ENCODE measurements at regions not wholly inside any gene's neighbourhood (a gene's known extent, or its start where the extent isn't known, plus 50 kb on each side); places are given as distances from the start of the nearest gene placed in this dataset.

DNA sequence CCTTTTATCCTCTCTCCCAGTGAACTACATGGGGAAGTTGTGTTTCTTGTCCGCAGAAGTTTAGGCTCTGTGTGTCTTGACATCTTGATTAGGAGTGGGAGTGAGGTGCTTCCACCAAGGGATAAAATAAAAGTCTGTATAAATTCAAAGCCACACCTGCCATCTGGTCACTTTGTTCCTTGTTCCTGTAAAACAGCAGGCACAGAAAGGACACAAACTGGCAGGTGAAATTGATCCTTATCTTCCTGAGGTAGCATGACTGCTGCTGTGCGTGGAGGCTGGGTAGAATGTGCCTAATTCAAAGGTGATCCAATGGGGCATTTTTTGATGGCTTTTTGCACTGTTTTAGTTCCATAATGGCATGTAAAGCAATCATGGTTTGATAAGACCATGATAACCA lies 104.3 kb upstream of the KITLG start:
- TF ChIP-seq, protein P1, sequence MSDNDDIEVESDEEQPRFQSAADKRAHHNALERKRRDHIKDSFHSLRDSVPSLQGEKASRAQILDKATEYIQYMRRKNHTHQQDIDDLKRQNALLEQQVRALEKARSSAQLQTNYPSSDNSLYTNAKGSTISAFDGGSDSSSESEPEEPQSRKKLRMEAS (IDR thresholded peaks at IDR 0.05; ENCODE audit: low read depth): no peak
- no peak for TF ChIP-seq MXI1 (IDR thresholded peaks at IDR 0.05; ENCODE audit: low read depth, low read length)
